ENCODE measurements at regions not wholly inside any gene's neighbourhood (a gene's known extent, or its start where the extent isn't known, plus 50 kb on each side); places are given as distances from the start of the nearest gene placed in this dataset.

- DNase-seq: no peak
Measured at GRCh38 chr10:121189066-121189465, 337.9 kb downstream of the WDR11 start.

DNA sequence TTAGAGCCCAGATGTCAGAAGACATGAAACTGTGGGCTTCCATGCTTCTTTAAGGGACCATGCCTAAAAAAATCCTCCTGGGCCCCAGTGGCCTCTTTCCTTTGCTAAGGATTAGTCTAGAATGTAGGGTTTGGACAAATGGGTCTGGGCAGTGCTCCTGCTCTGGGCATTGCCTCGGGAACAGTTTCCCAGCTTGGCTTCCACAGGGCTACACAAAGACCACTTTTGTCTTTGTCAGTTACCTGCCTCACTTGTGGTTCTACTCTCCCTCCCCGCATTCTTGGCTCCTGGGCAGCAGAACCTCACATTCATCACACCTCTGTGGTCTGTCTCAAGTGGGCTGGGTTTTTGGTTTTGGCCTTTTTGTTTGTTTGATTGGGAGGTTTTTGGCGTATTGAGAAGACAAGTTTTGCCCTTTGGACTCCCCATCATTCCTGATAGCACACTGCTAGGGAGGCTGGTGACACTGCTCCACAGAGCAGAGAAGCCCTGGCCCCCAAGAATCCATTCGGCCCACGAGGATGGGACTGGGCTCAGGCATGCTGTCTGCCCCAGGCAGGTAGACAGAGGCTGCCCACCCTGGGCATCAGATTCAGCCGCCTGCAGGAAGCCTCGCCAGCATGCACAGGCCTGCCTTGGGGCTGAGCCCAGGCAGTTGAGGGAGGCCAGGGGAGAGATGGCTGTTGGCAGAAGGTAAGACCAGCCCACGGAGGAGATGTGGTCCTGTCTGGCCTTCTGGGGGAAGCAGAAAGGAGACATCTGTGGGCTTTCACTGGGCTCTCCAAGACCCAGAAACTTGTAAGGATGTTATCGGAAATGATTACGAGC is 343.7 kb downstream of the WDR11 start:
- no peak for DNase-seq

GRCh38 chr10:121195524-121195910 is 344.4 kb downstream of the WDR11 start:
- no peak for DNase-seq

DNA sequence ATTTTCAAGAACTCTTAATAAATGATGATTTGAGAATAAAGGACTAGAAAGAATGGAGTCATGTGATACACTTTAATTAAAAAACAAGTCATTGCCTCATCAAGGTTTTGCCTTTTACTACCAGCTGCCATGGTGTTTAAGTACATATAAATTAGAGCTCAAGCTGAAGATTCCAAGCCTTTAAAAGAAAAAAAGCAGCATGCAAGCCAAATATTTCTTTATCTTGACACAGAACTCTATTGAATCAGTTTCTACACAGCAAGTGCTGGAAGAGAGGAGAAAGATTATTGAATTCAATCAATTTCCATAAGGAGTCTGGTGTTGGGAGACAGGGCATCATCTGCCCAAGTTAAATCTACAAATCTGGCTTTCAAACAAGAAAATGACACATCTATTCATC is 347.9 kb downstream of the WDR11 start:
- no peak for DNase-seq

DNA sequence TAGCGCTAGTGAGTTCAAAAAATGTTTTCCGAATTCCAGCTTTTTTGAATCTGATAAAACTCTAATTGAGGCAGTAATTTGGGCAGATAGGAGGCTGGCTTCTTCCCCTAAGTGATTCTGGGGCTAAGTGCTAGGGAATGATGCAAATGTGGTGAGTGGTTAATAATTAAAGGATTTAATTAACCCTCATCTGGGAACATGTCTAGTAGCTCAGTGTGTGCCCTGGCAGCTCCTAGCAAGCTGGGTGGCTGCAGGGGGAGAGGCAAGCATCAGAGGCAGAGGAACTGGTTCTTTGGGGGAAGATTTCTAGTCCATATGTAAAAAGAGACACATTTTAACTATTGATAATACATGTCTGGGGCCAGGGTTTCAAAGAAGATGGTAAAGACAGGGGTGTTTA is 354.5 kb downstream of the WDR11 start:
- no peak for DNase-seq

GRCh38 chr10:121211446-121211845 is 360.3 kb downstream of the WDR11 start:
- no peak for DNase-seq

- no peak for DNase-seq
Measured at GRCh38 chr10:121213437-121213836, 362.3 kb downstream of the WDR11 start.

DNA sequence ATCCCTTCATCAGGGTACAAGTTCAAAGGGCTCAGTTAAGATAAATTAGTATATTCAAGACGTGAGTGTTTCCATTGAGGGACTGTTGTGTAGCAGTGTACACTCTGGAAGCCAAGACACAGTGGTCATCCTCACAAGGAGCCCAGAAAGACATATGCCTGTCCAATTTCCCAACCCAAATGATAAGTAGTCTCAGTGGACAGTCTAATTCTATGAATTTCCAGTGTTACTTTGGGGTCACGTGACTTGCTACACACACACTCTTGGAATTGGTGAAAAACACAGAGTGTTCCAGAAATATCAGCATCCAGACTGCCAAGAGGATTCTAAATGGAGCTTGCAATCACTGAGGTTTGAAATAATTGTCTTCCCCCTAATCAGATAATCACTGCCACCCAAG is 365.1 kb downstream of the WDR11 start:
- DNase-seq: no peak

DNA sequence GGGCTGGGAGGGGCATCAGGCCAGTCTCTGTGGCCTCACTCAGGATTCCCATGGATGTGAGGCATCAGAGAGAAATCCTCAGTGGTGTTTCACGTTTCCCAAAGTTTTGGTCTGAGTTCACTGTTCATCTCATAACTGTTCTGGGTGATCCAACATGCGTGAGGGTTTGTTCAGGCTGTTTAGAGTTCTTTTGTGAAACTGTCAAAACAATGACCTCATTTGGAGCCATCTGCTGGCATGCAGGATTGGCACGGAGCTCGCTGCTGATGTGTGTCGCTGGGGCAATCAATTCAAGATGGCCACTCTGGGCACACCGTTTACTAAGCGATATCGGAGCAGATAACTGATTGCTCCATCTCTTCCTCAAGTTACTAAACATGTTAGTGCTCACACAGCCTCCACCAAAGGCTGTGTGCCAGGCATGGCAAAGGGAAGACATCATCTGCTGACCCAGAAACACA is 365.6 kb downstream of the WDR11 start:
- DNase-seq: no peak

DNA sequence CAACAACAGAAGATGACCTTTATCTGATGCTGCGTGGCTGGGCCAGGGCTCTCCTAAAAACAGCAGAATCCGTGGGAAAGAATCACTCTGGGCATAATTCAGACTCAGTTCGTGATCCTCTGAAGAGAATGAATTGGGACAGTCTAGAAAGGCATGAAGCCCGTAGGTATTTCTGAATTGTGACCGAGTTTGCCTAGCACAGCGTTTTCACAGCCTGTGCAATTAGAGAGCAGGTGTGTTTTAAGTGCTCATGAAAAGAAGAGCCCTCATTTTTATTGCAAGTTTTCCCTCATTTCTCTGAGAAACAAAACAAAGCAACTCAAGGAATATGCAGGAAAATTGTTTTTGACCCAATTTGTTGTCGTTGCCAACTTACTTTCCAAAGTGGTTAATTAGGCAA is 366.2 kb downstream of the WDR11 start:
- DNase-seq: no peak

DNA sequence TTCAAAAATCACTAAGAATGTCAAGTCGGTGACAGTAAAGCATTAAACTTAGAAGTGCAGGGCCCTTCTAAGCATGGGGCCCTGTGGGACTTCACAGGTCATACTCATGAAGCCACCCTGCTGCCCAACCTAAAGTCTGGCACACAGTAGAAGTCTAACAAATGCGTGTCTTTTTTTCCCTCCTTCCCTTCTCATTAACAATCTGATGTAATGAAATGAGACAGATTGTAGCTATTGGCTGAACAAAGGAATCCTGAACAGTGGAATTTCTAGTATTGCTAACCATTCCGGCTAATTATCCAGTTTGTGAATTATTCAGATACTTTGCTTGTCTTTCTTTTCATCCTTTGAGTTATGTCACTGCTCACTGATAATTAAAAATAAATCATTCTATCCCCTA is 369.9 kb downstream of the WDR11 start:
- DNase-seq: no peak

- DNase-seq: no peak
Measured at GRCh38 chr10:121221991-121222390, 370.8 kb downstream of the WDR11 start.

GRCh38 chr10:121222842-121223241 is 371.7 kb downstream of the WDR11 start:
- no peak for DNase-seq

DNA sequence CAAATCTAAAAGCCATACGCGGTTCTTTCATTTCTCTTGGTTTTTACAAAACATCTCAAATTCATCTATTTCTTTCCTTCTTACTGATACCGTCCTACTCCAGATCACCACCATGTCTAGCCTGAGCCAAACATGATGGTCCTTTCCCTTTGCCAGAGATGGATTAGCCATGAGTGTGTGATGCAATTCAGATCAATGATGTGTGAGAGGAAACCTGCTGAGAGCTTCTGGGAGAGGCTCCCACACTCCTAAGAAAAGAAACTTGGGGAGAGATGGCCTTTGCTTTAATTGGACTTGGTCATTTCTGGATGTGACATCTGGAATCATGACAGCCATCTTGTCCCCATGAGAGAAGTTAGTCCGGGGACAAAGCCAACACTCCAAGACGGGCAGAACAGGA is 367.2 kb downstream of the FGFR2 start:
- no peak for DNase-seq

DNA sequence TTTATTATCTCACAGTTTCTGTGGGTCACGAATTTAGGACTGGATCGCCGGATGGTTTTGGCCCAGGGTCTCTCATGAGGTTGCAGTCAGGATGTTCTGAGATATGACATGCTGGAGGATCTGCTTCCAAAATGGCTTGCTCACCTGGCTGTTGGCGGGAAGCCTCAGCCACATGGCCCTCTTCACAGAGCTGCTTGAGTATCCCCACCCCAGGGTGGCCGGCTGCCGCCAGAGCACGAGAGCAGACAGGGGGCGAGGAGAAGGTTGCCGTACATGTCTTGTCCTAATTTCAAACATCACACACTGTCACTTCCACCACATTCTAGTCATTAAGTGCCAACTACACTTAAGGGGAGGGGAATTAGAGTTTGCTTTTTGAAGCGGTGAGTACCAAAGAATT is 365.8 kb downstream of the FGFR2 start:
- DNase-seq: no peak

- DNase-seq: no peak
Measured at GRCh38 chr10:121235692-121236091, 362.6 kb downstream of the FGFR2 start.

GRCh38 chr10:121236621-121237020 is 361.6 kb downstream of the FGFR2 start:
- DNase-seq: no peak

DNA sequence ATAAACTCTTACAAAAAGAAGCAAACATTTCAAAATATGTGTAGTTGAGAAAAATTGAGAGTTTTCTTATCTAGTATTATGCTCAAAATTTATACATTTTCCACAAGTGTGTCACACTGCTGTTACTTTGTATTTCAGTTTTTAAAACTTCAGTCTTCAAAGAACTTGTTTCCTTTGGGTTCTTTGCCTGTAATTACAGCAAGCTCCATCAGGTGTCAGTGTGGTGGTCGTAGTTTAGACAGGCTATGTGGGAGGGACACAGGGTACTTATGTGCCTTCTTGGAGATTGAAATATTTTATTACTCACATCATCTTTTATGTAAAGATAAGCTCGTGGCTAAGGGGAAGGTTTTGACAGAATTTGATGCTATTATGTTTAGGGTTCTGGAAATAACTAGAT is 360.5 kb downstream of the FGFR2 start:
- DNase-seq: no peak

DNA sequence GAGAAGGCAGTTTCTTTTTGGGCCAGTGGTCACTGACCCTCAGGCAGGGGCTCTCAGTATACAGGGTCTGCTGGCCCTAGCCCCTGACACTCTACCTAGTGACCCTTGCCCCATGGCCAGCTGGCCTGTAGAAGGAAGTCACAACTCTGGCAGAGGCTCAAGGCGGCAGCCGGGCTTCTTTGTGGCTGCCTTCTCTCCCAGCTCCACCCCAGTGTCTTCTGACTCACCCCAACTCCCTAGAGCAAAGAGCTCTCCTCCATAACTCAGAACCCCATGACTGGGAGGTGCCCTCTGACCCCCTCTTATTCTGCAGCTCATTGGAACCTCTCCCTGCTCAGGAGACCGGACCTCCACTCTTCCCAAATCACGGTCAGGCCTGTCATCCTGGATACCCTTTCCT is 358.2 kb downstream of the FGFR2 start:
- DNase-seq: no peak

DNA sequence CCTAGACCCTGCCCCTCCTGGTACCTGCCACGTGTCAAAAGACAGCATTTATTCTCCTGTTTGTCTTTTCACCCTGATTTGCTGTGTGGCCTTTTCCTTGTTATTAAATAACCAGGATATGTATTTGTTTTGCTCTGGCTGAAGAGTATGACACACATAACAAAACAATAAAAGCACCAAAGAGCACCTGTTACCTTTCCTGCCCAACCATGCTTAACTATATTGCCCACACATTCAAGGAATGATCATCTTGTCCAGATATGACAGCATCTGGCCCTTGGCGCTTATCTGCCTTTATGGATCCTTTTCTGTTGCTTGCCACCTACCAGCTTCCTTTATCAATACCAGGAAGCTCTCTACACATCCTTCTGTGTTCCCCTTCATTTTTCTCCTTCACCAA is 357.7 kb downstream of the FGFR2 start:
- no peak for DNase-seq

DNA sequence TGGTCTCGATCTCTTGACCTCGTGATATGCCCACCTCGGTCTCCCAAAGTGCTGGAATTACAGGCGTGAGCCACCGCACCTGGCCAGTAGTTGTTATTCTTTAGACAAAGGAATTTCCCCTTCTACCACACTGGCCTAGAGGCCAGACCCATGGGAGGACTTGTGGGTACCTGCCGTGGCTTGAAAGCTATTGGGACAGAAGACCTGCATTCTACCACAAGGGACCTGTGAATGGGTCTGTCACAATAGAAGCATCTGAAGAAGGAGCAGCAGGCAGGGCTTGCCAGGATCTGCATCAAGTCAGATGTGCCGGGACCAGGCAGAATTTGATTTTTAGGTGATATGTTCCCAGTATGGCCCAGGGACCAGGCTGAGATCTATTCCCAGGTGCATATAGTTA is 356.9 kb downstream of the FGFR2 start:
- no peak for DNase-seq

- DNase-seq: no peak
Measured at GRCh38 chr10:121242741-121243608, 355.3 kb downstream of the FGFR2 start.

DNA sequence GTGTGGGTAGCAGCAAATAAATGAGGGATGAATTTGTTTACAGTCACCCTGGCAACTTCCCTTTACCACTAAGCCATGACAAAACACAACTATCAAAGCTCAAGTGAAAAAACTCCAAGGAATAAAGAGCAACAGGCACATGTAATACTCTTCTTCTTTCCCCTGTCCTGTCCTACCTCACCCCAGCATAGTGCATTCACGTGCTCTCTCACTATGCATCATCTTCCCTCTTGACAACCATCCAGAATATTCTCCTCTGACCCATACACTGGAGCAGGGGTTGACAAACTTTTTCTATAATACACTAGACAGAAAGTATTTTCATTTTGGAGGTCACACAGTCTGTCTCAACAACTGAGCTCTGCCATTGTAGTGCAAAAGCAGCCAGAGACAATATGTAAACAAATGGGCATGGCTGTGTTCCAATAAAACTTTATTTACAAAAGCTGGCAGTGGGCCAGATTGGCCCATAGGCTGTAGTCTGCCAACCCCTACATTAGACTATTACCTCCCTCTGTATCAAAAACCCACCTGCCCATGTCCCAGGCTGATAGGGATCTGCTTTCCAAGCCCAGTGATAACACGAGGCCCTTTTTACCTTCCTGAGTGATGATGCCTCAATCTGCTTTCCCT is 354.5 kb downstream of the FGFR2 start:
- no peak for DNase-seq

- no peak for DNase-seq
Measured at GRCh38 chr10:121244818-121245217, 353.4 kb downstream of the FGFR2 start.
